ENCODE measurements at regions not wholly inside any gene's neighbourhood (a gene's known extent, or its start where the extent isn't known, plus 50 kb on each side); places are given as distances from the start of the nearest gene placed in this dataset.

- no peak for TF ChIP-seq EZH2 (IDR thresholded peaks at IDR 0.05; ENCODE audit: insufficient read depth, poor library complexity, severe bottlenecking)
- TF ChIP-seq EZH2phosphoT487 (IDR thresholded peaks at IDR 0.05; ENCODE audit: insufficient read depth, low read depth) = no peak
Observed at GRCh38 chr1:222097588-222097987, 355.7 kb upstream of the DUSP10 start.

All from GM23248 (cell line).